ENCODE measurements at regions not wholly inside any gene's neighbourhood (a gene's known extent, or its start where the extent isn't known, plus 50 kb on each side); places are given as distances from the start of the nearest gene placed in this dataset.

- no peak for DNase-seq (ENCODE audit: low read depth)
Measured at GRCh38 chr16:80041410-80041809, 440.9 kb upstream of the MAF start.

GRCh38 chr16:80040814-80041213 is 440.3 kb upstream of the MAF start:
- no peak for DNase-seq (ENCODE audit: low read depth)

DNA sequence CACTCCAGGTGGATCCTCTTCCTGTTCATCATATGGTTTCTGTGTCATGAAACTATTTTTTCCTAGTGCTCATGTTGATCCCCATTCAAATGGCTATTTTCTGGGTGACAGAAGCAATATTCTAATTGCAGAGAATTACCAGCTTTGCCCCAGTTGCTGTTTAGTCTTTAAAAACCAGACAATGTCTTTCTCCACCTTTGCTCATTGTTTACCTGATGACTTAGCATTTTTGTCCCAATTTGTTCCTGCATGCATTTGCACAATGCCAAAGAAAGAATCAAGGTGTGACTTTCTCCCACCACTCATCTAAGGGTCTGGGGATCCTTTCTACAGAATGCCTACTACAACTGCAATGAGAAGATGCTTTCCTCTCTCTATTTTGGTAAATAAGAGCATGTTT is 439.9 kb upstream of the MAF start:
- DNase-seq (ENCODE audit: low read depth) = no peak

DNA sequence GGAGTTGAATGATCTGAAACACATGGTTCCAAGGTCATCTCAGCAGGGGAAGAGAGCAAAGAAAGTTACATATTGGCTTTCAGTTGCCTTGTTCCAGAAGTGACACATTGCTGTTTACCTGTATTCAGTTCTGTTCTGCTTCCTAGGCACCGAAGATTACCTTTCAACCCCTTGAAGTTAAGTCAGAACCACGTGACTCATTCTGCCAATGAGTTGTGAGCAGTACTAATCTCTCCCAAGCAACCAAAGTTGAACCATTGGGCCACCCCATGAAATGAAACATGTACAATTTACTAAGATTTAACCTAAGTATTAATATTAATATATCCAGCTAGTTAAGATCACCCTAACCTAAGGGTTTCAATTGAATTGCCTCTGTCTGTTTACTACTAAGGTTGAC is 439.2 kb upstream of the MAF start:
- no peak for DNase-seq (ENCODE audit: low read depth)

DNA sequence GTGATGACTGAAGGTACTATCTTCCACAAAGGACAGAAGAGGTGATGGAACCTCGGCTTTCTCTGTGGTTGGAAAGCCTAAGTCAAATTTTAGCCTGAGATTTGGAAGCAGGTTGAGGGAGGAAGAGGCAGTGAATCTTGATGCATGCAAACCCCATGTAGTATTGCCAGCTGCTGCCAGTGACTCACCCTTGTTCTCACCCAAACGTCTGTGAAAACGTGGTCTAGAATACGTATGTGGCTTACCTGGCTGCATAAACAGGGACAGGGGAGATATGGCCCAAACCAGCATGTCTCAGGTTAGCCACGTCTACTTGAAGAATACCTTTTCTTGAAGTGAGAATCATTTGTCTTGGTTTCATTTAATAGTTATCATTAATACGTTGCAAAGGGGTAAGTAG is 438.0 kb upstream of the MAF start:
- DNase-seq (ENCODE audit: low read depth) = no peak

GRCh38 chr16:80034948-80035663 is 434.6 kb upstream of the MAF start:
- DNase-seq (ENCODE audit: low read depth) = no peak

- no peak for DNase-seq (ENCODE audit: low read depth)
Measured at GRCh38 chr16:80034469-80034826, 433.9 kb upstream of the MAF start.

GRCh38 chr16:80033783-80034468 is 433.4 kb upstream of the MAF start:
- DNase-seq (ENCODE audit: low read depth) = no peak

- DNase-seq (ENCODE audit: low read depth) = no peak
Measured at GRCh38 chr16:80029761-80030481, 429.4 kb upstream of the MAF start.

DNA sequence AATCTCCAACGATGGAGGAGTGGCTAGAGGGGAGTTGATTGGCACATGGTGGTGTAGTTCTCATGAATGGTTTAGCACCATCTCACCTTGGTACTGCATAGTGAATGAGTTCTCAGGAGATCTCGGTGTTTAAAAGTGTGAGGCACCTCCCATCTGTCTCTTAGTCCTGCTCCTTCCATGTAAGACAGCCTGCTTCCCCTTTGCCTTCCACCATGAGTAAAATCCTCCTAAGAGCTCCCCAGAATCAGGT is 428.8 kb upstream of the MAF start:
- no peak for DNase-seq (ENCODE audit: low read depth)

DNA sequence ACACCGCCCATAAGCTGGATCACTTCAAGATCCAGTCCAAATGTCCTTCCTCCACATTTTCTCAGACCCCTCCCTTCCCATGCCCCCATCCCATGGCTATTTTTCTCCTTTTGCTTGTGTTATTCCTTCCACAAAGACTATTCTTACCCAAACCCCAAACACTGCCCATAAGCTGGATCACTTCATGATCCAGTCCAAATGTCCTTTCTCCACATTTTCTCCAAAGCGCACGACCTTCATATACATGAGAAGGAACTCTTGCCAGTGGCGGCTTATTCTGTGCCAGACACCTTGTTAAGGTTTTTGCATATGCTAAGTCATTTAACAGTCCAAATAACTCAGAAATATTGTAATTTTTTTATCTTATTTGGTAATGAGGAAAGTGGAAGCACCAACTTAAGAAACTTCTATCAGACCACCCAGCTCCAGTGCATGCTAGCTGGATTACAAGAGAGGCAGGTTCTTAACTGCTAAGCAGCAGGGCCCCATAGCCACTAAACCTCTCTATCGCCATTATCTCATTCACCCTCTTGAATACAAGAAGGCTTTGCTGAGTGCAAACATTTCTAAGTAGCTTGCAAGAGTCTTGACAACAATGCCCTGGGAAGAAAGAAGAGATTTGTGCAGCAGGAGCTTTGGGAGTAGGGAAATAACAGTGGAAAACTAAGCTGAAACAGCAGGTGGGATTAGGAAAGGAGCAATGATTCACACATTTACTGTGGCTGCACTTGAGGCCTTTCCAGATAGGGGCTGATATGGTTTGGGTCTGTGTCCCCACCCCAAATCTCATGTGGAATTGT is 428.2 kb upstream of the MAF start:
- DNase-seq (ENCODE audit: low read depth) = no peak

DNA sequence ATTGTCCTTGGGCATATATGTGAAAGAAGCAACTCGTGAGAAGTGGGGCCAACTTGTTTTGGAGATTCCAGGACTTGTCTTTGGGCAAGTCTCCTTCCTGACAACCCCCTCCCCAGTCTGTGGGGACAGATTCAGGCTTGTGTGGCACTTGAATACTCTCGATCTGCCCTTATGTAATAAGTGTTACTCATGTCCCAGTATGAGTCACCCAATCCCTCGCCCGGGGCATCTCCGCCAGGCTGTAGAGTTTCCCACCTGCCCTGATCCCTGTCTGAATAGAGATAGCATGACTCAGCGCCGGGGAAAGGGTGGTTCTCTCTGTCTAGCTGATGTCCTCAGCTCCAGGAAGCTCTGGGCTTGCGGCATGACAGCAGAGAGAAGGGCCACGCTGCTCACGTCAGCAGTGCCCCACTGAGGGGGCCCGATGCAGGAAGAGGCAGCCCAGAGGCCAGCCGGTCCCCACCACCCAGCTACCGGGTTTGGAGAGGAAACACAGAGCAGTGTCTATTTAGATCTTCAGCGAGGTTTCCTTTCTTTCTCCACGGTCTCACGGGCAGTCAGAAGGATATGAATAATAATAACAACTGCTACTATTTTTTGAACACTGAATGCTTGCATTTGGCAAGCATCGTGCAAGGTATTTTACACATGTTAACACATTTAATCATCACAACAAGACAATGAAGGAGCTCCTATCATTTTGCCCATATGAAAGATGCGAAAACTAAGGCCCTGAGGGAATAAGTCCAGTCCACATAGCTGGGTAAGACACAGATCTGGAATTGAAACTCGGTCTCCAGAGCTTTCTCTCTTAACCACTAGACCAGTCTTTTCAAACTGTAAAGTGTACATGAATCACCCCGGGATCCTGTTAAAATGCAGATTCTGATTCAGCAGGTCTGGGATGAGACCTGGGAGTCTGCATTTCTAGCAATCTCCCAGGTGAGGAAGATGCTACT is 426.7 kb upstream of the MAF start:
- DNase-seq (ENCODE audit: low read depth) = peak; percentile 6

GRCh38 chr16:80025236-80025635 is 424.7 kb upstream of the MAF start:
- DNase-seq (ENCODE audit: low read depth) = no peak

DNA sequence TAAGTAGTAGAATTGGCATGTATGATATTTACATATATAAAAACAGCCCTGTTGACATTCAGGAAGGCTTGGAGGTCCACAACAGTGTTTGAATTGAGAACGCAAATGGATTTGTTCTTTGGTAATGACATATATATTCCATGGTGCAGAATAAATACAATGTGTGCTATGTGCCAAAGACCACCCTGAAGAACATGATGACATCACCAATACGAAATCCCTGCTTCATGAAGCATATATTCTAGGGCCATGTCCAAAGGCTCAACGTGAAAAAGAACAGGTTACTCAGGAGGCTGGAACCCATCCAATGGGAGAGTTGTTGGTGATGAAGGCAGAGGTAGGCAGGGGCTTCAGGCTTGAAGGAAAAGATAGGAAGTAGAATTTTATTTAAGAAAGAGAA is 423.9 kb upstream of the MAF start:
- DNase-seq (ENCODE audit: low read depth) = no peak

- no peak for DNase-seq (ENCODE audit: low read depth)
Measured at GRCh38 chr16:80023865-80024264, 423.3 kb upstream of the MAF start.

- no peak for DNase-seq (ENCODE audit: low read depth)
Measured at GRCh38 chr16:80019395-80019794, 418.9 kb upstream of the MAF start.

GRCh38 chr16:80018466-80018865 is 417.9 kb upstream of the MAF start:
- DNase-seq (ENCODE audit: low read depth) = no peak

- DNase-seq (ENCODE audit: low read depth) = no peak
Measured at GRCh38 chr16:80016731-80017326, 416.3 kb upstream of the MAF start.

DNA sequence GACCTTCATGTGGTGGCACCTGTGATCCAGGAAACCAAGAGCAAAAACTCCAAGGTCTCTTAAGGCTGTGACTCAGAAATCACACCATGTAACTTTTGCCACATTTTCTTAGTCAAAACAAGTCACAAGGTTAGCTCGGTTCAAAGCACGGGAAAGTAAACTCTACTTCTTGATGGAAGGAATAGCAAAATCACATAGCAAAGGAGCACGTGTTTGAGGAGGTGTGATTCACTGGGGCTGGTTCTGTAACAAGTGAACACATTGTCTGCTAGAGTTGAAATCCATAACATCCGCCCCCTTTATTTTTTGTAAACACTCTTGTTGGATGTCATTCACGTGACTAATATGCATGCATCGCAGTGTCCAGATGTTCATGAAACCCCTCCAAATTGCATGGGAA is 415.0 kb upstream of the MAF start:
- DNase-seq (ENCODE audit: low read depth) = no peak

GRCh38 chr16:80014241-80014939 is 413.9 kb upstream of the MAF start:
- DNase-seq (ENCODE audit: low read depth) = no peak

- no peak for DNase-seq (ENCODE audit: low read depth)
Measured at GRCh38 chr16:80012586-80012985, 412.0 kb upstream of the MAF start.
